Fibroblast of lung (primary cell): ENCODE measurements at regions not wholly inside any gene's neighbourhood (a gene's known extent, or its start where the extent isn't known, plus 50 kb on each side); places are given as distances from the start of the nearest gene placed in this dataset.

Experiments
- EZH2 ChIP-seq: IDR thresholded peaks from 2 replicates; pipeline ENCODE4 v1.5.1; 2012; ENCODE audit warnings: low read length, control low read depth, mild to moderate bottlenecking; ENCODE audit errors: missing control alignments
- TF ChIP-seq, protein P1 (sequence below), 2 donors: IDR thresholded peaks in 1 of 2; conservative IDR thresholded peaks in 1 of 2; 1 replicate in 1 of 2; 2 replicates in 1 of 2; pipeline ENCODE4 v1.5.1; 2011 to 2012; ENCODE audit warnings: low read length in 2 of 2, control low read depth in 1 of 2, inconsistent platforms in 1 of 2, low read depth in 1 of 2, mild to moderate bottlenecking in 1 of 2

GRCh38 chr1:213596729-213597128 lies 391.0 kb upstream of the PROX1 start:
- TF ChIP-seq, protein P1, sequence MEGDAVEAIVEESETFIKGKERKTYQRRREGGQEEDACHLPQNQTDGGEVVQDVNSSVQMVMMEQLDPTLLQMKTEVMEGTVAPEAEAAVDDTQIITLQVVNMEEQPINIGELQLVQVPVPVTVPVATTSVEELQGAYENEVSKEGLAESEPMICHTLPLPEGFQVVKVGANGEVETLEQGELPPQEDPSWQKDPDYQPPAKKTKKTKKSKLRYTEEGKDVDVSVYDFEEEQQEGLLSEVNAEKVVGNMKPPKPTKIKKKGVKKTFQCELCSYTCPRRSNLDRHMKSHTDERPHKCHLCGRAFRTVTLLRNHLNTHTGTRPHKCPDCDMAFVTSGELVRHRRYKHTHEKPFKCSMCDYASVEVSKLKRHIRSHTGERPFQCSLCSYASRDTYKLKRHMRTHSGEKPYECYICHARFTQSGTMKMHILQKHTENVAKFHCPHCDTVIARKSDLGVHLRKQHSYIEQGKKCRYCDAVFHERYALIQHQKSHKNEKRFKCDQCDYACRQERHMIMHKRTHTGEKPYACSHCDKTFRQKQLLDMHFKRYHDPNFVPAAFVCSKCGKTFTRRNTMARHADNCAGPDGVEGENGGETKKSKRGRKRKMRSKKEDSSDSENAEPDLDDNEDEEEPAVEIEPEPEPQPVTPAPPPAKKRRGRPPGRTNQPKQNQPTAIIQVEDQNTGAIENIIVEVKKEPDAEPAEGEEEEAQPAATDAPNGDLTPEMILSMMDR (conservative IDR thresholded peaks at IDR 0.05 in 1 of 2, IDR thresholded peaks at IDR 0.05 in 1 of 2; ENCODE audit: low read depth in 1 of 2, low read length in 2 of 2): no peak
- TF ChIP-seq EZH2: no peak
